Stomach (tissue), 4 donors: ENCODE measurements at regions not wholly inside any gene's neighbourhood (a gene's known extent, or its start where the extent isn't known, plus 50 kb on each side); places are given as distances from the start of the nearest gene placed in this dataset.

Experiments
- CTCF ChIP-seq, 7 experiments: fragments of 450-650 bp in 4 of 7; fragments of 200-600 bp in 3 of 7; sonication (generic) in 3 of 7; IDR thresholded peaks; one replicate each; pipeline ENCODE4 v1.5.1; 2016 to 2019; ENCODE audit warnings: antibody characterized with exemption in 7 of 7, control low read depth in 2 of 7, mild to moderate bottlenecking in 1 of 7
- POLR2A ChIP-seq, 4 donors: fragments of 450-650 bp; IDR thresholded peaks; one replicate each; pipeline ENCODE4 v1.6.1; 2016; ENCODE audit warnings: antibody characterized with exemption in 4 of 4, control low read depth in 2 of 4, mild to moderate bottlenecking in 1 of 4, moderate library complexity in 1 of 4

DNA sequence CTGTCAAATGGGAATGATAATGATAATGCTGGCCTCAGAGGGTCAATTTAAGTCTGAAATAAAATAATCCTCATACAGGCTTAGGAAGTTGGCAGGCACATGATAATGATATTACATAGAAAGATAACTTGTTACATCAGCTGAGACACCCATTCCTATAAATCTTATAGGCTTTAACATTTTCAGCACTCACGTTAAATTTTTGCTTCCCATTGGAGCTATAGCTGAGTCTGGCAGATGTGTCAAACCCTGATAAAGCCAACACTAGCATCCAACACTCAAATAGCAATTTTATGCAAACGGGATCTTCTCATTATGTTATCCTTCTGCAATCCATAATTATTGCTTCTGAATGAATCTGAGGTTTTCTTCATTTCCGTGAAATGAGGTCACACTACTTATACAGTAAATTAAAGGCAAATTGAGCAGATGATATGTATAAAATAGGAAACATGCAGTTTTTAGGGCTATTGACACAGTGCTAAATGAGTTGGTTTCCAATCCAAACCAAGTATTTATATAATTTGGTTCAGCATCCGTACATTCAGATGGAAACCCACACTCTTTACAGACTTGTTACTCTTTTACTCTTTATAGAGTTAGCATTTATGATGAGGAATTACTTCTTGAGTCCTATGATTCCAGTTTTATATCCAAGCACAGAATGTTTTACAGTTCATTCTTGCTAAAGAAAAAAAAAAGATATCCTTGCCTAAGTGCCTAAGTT is 481.6 kb downstream of the BTBD3 start:
- TF ChIP-seq CTCF (IDR thresholded peaks at IDR 0.05), result no peak
- TF ChIP-seq POLR2A (IDR thresholded peaks at IDR 0.05), result no peak
